Cardiac fibroblast (primary cell): ENCODE measurements at regions not wholly inside any gene's neighbourhood (a gene's known extent, or its start where the extent isn't known, plus 50 kb on each side); places are given as distances from the start of the nearest gene placed in this dataset.
A peak's percentile ranks its signal among the peaks of the same experiment; 100 is the strongest.

ENCODE experiments used
- DNase-seq, 2 donors: peaks; one replicate each; pipeline versions ENCODE4 v3.0.0 to v3.0.0-alpha.2; 2010; ENCODE audit warnings: low read depth in 2 of 2
- H3K4me3 ChIP-seq, 2 donors: replicated peaks in 1 of 2; 1 replicate in 1 of 2; 2 replicates in 1 of 2; pipeline ENCODE4 v1.5.1; 2011; ENCODE audit warnings: low read depth in 2 of 2, low read length in 2 of 2, mild to moderate bottlenecking in 2 of 2, moderate library complexity in 1 of 2
- TF ChIP-seq, protein P1 (sequence below): IDR thresholded peaks from one replicate; pipeline ENCODE4 v1.5.1; 2011; ENCODE audit warnings: low read depth, mild to moderate bottlenecking, low read length, inconsistent platforms

DNA sequence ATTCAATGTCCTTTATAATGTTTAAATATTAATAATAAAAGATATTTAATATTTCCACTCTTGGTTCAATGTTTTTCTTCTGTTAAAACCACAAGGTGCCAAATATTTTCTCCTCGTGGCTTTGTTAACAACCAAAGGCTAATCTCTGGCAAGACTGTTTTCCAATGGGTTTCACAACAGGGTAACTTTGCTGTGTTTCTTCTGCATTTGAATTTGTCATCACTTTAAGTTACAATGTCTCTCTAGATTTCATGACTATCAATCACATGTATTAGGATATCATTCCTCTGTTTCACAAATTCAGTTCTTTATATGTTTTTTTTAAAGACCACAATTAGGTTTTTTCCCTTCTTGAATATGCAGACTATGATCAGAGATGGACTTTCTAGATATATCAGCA, 469.8 kb upstream of the ACVR2A start:
- TF ChIP-seq, protein P1, sequence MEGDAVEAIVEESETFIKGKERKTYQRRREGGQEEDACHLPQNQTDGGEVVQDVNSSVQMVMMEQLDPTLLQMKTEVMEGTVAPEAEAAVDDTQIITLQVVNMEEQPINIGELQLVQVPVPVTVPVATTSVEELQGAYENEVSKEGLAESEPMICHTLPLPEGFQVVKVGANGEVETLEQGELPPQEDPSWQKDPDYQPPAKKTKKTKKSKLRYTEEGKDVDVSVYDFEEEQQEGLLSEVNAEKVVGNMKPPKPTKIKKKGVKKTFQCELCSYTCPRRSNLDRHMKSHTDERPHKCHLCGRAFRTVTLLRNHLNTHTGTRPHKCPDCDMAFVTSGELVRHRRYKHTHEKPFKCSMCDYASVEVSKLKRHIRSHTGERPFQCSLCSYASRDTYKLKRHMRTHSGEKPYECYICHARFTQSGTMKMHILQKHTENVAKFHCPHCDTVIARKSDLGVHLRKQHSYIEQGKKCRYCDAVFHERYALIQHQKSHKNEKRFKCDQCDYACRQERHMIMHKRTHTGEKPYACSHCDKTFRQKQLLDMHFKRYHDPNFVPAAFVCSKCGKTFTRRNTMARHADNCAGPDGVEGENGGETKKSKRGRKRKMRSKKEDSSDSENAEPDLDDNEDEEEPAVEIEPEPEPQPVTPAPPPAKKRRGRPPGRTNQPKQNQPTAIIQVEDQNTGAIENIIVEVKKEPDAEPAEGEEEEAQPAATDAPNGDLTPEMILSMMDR = no peak
- peak in 1 of 2 donors; percentile 31 for DNase-seq
- no peak overlapping the region for H3K4me3 ChIP-seq

DNA sequence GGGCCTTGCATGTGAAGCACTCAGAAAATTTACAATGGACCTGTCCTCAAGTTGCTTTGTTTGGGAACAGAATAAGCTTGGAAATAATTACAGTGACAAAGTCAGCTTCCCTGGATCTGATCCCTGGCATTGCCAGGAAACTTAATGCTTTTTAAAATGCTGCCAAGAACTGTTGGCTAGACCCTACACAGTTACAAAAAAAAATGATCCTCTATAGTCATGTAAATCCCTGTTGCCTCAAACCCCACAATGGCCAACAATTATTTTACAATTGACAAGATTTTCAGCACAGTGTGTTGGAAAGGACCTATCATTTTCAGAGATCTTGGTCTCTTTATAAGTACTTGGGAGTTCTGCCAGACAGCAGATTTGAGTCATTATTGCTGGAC, 470.4 kb upstream of the ACVR2A start:
- H3K4me3 ChIP-seq = no peak overlapping the region
- peak in 1 of 2 donors; percentile 80 for DNase-seq
- TF ChIP-seq, protein P1 = no peak

DNA sequence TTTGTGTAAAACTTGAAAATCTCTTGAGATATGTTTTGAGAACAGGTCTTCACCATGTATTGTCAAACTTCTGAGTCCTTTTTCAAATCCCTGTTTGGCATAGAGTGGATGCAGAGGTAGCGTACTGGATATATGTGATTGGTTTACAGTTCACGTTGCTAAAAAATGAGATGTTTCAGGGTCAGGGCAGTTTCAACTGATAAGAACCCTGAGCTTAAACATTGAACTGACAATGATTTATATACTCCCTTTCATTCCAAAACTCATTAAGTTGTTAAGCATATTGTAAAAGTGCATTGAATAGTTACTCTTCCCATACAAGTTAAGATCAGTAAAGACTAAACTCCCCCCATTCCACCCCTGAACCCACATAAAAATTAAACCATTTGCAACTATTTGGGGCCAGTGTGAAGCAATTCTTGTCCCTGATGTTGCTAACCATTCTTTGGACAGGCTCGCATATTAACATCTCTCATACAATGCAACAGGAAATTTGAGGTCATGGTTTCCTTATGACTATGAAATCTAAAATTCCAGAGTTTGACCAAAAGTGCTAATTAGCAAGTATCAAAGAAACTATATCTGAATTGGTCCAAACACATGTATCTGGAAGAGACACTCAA, 470.9 kb upstream of the ACVR2A start:
- no peak overlapping the region for H3K4me3 ChIP-seq
- DNase-seq = no peak
- TF ChIP-seq, protein P1 = no peak

DNA sequence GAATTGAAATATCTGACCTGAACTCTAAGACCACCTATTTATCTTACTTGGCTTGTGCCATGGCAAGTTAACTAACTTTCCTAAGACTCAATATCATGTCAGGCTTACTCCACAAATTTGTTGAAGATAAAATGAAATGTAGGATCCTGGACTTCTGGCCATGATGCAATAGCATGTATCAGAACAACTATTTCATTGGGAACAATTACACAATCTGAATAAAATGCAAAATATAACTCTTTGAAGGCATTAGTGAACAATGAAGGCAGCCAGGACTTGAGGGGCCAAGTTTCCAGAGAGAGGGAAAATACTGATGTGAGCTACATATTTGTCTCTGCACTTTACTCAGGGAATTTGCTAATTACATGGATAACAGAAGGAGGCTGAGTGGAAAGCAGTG, 476.5 kb upstream of the ACVR2A start:
- TF ChIP-seq, protein P1 = no peak
- no peak overlapping the region for H3K4me3 ChIP-seq
- DNase-seq = peak in 1 of 2 donors; percentile 64

DNA sequence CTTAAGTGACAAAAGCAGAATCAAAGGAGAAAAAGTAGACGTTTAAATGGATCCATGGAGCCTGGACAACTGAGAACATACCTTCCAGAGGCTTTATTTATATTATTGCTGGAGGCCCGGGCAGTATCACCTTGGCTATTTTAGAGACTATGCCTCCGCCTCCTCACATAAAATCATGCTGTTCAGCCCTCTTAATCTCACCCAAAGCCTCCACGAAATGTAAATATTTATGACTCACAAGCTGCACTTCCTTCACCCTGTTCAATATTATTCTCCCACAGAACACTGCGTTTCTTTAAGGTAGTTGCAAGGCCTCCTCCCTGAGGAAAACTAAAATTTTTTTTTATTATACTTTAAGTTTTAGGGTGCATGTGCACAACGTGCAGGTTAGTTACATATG, 478.6 kb upstream of the ACVR2A start:
- DNase-seq = no peak
- H3K4me3 ChIP-seq = no peak overlapping the region
- TF ChIP-seq, protein P1 = no peak

DNA sequence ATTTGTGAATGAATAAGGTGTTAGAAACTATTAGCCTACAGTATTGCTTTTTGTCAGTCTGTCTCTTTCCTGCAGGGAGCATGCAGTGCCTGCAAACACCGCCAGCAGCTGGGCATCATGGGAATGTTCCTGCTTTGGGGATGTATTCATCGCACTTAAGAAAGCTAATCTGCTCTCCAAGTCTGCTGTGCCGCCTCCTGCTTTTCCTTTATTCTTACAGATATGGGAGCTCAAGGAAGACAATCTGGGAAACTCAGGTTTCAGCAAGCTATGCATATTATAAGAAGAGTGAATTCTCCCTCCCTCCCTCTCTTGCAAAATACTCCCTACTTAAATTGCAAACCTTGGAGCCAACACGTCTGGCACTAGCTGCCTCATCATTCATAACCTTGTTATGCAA, 479.2 kb upstream of the ACVR2A start:
- DNase-seq = peak in 1 of 2 donors; percentile 54
- TF ChIP-seq, protein P1 = no peak
- H3K4me3 ChIP-seq = no peak overlapping the region

DNA sequence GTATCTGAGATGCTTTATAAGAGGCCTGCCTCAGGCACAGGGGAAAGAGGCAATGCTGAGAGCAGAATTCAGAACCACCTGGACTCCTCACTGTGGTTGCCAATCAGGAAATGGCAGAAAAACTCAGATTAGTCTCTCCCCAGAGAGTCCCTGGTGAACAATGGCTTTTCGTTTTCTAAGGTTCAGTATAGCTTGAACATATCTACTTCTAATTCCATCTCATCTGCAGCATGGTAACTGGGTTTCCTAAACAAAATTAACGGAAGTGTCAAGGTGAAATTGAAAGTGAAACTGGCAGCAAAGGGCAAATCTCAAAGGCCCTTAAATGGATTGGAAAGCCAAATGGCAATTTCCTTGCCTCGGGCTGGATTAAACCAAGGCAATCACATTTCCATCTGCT, 480.2 kb upstream of the ACVR2A start:
- TF ChIP-seq, protein P1 = no peak
- no peak overlapping the region for H3K4me3 ChIP-seq
- no peak for DNase-seq
